ENCODE measurements at regions not wholly inside any gene's neighbourhood (a gene's known extent, or its start where the extent isn't known, plus 50 kb on each side); places are given as distances from the start of the nearest gene placed in this dataset.

GRCh38 chr14:65231286-65231980, 129.1 kb upstream of the MAX start:
- TF ChIP-seq ZNF331 (CRISPR knock-in tag; IDR thresholded peaks at IDR 0.05; ENCODE audit: low read depth): no peak
- no peak for TF ChIP-seq EZH2phosphoT487 (IDR thresholded peaks at IDR 0.05; ENCODE audit: unreplicated experiment)
- no peak for TF ChIP-seq ZNF114 (CRISPR knock-in tag; IDR thresholded peaks at IDR 0.05)
- TF ChIP-seq POLR2AphosphoS5 (IDR thresholded peaks at IDR 0.05; ENCODE audit: low read depth): no peak
- no peak for TF ChIP-seq NANOG (IDR thresholded peaks at IDR 0.05; ENCODE audit: borderline replicate concordance)
- TF ChIP-seq STAT1 (IDR thresholded peaks at IDR 0.05; ENCODE audit: unreplicated experiment): no peak
- TF ChIP-seq CREB1 (CRISPR knock-in tag; IDR thresholded peaks at IDR 0.05; ENCODE audit: low read depth): no peak
- TF ChIP-seq JUNB (IDR thresholded peaks at IDR 0.05; ENCODE audit: unreplicated experiment): no peak
- TF ChIP-seq, protein P1, sequence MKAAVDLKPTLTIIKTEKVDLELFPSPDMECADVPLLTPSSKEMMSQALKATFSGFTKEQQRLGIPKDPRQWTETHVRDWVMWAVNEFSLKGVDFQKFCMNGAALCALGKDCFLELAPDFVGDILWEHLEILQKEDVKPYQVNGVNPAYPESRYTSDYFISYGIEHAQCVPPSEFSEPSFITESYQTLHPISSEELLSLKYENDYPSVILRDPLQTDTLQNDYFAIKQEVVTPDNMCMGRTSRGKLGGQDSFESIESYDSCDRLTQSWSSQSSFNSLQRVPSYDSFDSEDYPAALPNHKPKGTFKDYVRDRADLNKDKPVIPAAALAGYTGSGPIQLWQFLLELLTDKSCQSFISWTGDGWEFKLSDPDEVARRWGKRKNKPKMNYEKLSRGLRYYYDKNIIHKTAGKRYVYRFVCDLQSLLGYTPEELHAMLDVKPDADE (IDR thresholded peaks at IDR 0.05): no peak
- TF ChIP-seq CTCF (conservative IDR thresholded peaks at IDR 0.05; ENCODE audit: low read depth in 2 of 2): no peak
- TF ChIP-seq, protein P2, sequence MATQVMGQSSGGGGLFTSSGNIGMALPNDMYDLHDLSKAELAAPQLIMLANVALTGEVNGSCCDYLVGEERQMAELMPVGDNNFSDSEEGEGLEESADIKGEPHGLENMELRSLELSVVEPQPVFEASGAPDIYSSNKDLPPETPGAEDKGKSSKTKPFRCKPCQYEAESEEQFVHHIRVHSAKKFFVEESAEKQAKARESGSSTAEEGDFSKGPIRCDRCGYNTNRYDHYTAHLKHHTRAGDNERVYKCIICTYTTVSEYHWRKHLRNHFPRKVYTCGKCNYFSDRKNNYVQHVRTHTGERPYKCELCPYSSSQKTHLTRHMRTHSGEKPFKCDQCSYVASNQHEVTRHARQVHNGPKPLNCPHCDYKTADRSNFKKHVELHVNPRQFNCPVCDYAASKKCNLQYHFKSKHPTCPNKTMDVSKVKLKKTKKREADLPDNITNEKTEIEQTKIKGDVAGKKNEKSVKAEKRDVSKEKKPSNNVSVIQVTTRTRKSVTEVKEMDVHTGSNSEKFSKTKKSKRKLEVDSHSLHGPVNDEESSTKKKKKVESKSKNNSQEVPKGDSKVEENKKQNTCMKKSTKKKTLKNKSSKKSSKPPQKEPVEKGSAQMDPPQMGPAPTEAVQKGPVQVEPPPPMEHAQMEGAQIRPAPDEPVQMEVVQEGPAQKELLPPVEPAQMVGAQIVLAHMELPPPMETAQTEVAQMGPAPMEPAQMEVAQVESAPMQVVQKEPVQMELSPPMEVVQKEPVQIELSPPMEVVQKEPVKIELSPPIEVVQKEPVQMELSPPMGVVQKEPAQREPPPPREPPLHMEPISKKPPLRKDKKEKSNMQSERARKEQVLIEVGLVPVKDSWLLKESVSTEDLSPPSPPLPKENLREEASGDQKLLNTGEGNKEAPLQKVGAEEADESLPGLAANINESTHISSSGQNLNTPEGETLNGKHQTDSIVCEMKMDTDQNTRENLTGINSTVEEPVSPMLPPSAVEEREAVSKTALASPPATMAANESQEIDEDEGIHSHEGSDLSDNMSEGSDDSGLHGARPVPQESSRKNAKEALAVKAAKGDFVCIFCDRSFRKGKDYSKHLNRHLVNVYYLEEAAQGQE (IDR thresholded peaks at IDR 0.05; ENCODE audit: unreplicated experiment): no peak
- no peak for TF ChIP-seq EZH2 (IDR thresholded peaks at IDR 0.05; ENCODE audit: low read depth, unreplicated experiment)
- no peak for TF ChIP-seq ZNF462 (CRISPR knock-in tag; IDR thresholded peaks at IDR 0.05)
- no peak overlapping the region for H3K4me3 ChIP-seq
- H3K4me2 ChIP-seq: no peak overlapping the region
- Mint-ChIP-seq H3K4me3 (no peak overlapping the region; the same call in 2 of the 3 replicates), H3K36me3 (ENCODE audit: low read depth) (no peaks in the 10 kb centered on the region), H3K27ac (no peak overlapping the region), H3K27me3 (ENCODE audit: insufficient read depth, low read depth, poor library complexity) (peaks cover 2% of the 10 kb centered on the region), H3K4me1 (peaks cover 33% of the 10 kb centered on the region), H3K9me3 (no peaks in the 10 kb centered on the region)
- H2AFZ ChIP-seq: peak overlapping the region; percentile 89
- no peaks in the 10 kb centered on the region for H3F3A ChIP-seq (replicated peaks; ENCODE audit: low read depth)
- no peak overlapping the region for H3K27ac ChIP-seq (ENCODE audit: low read depth)
- H3K27me3 ChIP-seq (ENCODE audit: insufficient read depth): no peaks in the 10 kb centered on the region
- no peaks in the 10 kb centered on the region for H3K79me2 ChIP-seq (replicated peaks; ENCODE audit: insufficient read depth)
- no peaks in the 10 kb centered on the region for H4K20me1 ChIP-seq (replicated peaks; ENCODE audit: insufficient read depth)
- DNase-seq (ENCODE audit: low spot score) (no peak), ATAC-seq (no peak)
- H3K36me3 ChIP-seq (ENCODE audit: insufficient read depth): no peaks in the 10 kb centered on the region
- no peaks in the 10 kb centered on the region for H3K9me2 ChIP-seq (ENCODE audit: insufficient read depth)
- H3K4me1 ChIP-seq (ENCODE audit: insufficient read depth): peaks cover 14% of the 10 kb centered on the region

Data from GM23338 (cell line).